MM.1S (cell line): ENCODE measurements at regions not wholly inside any gene's neighbourhood (a gene's known extent, or its start where the extent isn't known, plus 50 kb on each side); places are given as distances from the start of the nearest gene placed in this dataset.

ENCODE experiments used
- CTCF ChIP-seq: fragments of 300-600 bp; sonication (generic); IDR thresholded peaks from 2 replicates; pipeline ENCODE4 v1.5.1; 2016; ENCODE audit warnings: antibody characterized with exemption, low read length, mixed read lengths
- EZH2phosphoT487 ChIP-seq: fragments of 300-600 bp; sonication (generic); IDR thresholded peaks from 2 replicates; pipeline ENCODE4 v1.6.1; 2018; ENCODE audit warnings: antibody characterized with exemption, low read length

DNA sequence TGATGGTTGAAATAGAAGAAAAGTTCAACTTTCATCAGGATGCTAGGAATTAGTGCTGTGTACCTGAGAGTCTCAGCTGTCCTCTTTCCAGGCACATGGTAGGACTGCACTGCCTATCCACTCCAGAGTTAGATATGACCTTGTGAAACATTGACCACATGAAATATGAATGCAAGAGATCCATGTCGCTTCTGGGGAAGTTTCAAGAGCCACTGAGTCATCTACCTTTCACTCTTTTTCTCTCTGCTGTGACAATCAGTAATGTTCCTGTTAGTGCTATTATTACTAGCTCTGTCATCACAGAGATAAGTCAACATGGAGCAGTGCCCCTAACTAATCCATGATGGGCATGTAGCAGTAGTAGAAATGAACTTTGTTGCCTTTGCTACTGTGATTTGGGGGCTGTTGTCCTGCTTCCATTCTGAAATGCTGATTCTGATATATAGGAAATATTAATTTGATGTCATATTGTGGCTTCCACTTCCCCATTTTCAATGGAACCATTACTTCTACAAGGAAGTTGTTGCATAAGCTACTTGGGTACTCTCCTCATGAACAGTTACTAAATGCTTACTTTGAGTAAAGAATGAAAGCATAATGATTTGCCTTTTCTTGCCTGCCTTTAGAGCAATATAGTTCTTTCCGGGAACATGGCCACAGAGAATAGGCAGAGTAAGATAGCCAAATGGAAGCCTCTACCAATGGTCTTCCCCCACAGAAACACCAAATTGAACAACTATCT lies 192.8 kb upstream of the ZNF521 start:
- no peak for TF ChIP-seq CTCF
- no peak for TF ChIP-seq EZH2phosphoT487
